Prostate gland (tissue), 2 donors: ENCODE measurements at regions not wholly inside any gene's neighbourhood (a gene's known extent, or its start where the extent isn't known, plus 50 kb on each side); places are given as distances from the start of the nearest gene placed in this dataset.

Experiments
- CTCF ChIP-seq, 4 experiments: fragments of 200-600 bp in 2 of 4; fragments of 450-650 bp in 2 of 4; sonication (generic) in 2 of 4; IDR thresholded peaks; 1 replicate in 3 of 4; 2 replicates in 1 of 4; pipeline ENCODE4 v1.5.1; 2016 to 2019; ENCODE audit warnings: antibody characterized with exemption in 4 of 4, mild to moderate bottlenecking in 2 of 4, moderate library complexity in 2 of 4
- POLR2A ChIP-seq: fragments of 450-650 bp; IDR thresholded peaks from one replicate; pipeline ENCODE4 v1.6.1; 2016; ENCODE audit warnings: antibody characterized with exemption, mild to moderate bottlenecking
- POLR2AphosphoS5 ChIP-seq: sonication (generic); formaldehyde crosslinking; IDR thresholded peaks from one replicate; pipeline ENCODE4 v1.6.1; 2017; ENCODE audit warnings: antibody characterized with exemption

GRCh38 chr1:119209596-119210295 lies 69.3 kb upstream of the WARS2 start:
- TF ChIP-seq CTCF (IDR thresholded peaks at IDR 0.05) (no peak), POLR2A (no peak), POLR2AphosphoS5 (no peak)
